ENCODE measurements at regions not wholly inside any gene's neighbourhood (a gene's known extent, or its start where the extent isn't known, plus 50 kb on each side); places are given as distances from the start of the nearest gene placed in this dataset.

GRCh38 chr7:119842337-119842736, 430.6 kb upstream of the KCND2 start:
- Histone ChIP-seq H4K20me1 (ENCODE audit: insufficient read depth) (no peaks in the 10 kb centered on the region), H3K4me3 (ENCODE audit: low read length) (no peak overlapping the region), H3K9ac (ENCODE audit: low read length) (no peak overlapping the region), H3K36me3 (ENCODE audit: insufficient read depth, low read length) (no peaks in the 10 kb centered on the region), H2AFZ (ENCODE audit: low read depth, low read length) (no peak overlapping the region), H3F3A (ENCODE audit: insufficient read depth, low read length, poor library complexity, severe bottlenecking) (no peaks in the 10 kb centered on the region), H3K79me2 (replicated peaks; ENCODE audit: insufficient read depth, low read length) (no peaks in the 10 kb centered on the region), H3K27ac (ENCODE audit: low read length) (no peak overlapping the region), H3K9me3 (ENCODE audit: low read length) (no peaks in the 10 kb centered on the region), H3K9me2 (ENCODE audit: insufficient read depth, low read length) (no peaks in the 10 kb centered on the region), H3K27me3 (ENCODE audit: insufficient read depth, low read depth, low read length) (no peaks in the 10 kb centered on the region), H3K4me2 (ENCODE audit: low read length) (no peak overlapping the region)
- TF ChIP-seq EP300 (conservative IDR thresholded peaks at IDR 0.05; ENCODE audit: poor library complexity, severe bottlenecking) (no peak), MXI1 (conservative IDR thresholded peaks at IDR 0.05; ENCODE audit: poor library complexity, severe bottlenecking) (no peak)

GRCh38 chr7:119842786-119843185, 430.2 kb upstream of the KCND2 start:
- Histone ChIP-seq H3K27me3 (ENCODE audit: insufficient read depth, low read depth, low read length) (no peaks in the 10 kb centered on the region), H3K9ac (ENCODE audit: low read length) (no peak overlapping the region), H3K9me3 (ENCODE audit: low read length) (no peaks in the 10 kb centered on the region), H2AFZ (ENCODE audit: low read depth, low read length) (no peak overlapping the region), H4K20me1 (ENCODE audit: insufficient read depth) (no peaks in the 10 kb centered on the region), H3K79me2 (replicated peaks; ENCODE audit: insufficient read depth, low read length) (no peaks in the 10 kb centered on the region), H3K4me3 (ENCODE audit: low read length) (no peak overlapping the region), H3K9me2 (ENCODE audit: insufficient read depth, low read length) (no peaks in the 10 kb centered on the region), H3F3A (ENCODE audit: insufficient read depth, low read length, poor library complexity, severe bottlenecking) (no peaks in the 10 kb centered on the region), H3K27ac (ENCODE audit: low read length) (no peak overlapping the region), H3K4me2 (ENCODE audit: low read length) (no peak overlapping the region), H3K36me3 (ENCODE audit: insufficient read depth, low read length) (no peaks in the 10 kb centered on the region)
- TF ChIP-seq TAF1 (IDR thresholded peaks at IDR 0.05; ENCODE audit: low read depth) (no peak), REST (IDR thresholded peaks at IDR 0.05; ENCODE audit: borderline replicate concordance) (no peak), POLR2AphosphoS5 (IDR thresholded peaks at IDR 0.05) (no peak)

GRCh38 chr7:119861385-119861784, 411.6 kb upstream of the KCND2 start:
- H3K36me3 ChIP-seq (ENCODE audit: insufficient read depth, low read length), result no peaks in the 10 kb centered on the region
- H3K4me3 ChIP-seq (ENCODE audit: low read length), result no peak overlapping the region
- no peak overlapping the region for H3K4me2 ChIP-seq (ENCODE audit: low read length)
- H3K9me3 ChIP-seq (ENCODE audit: low read length), result no peaks in the 10 kb centered on the region
- H3K79me2 ChIP-seq (replicated peaks; ENCODE audit: insufficient read depth, low read length), result no peaks in the 10 kb centered on the region
- no peak overlapping the region for H3K27ac ChIP-seq (ENCODE audit: low read length)
- H3F3A ChIP-seq (ENCODE audit: insufficient read depth, low read length, poor library complexity, severe bottlenecking), result no peaks in the 10 kb centered on the region
- no peaks in the 10 kb centered on the region for H3K9me2 ChIP-seq (ENCODE audit: insufficient read depth, low read length)
- H3K27me3 ChIP-seq (ENCODE audit: insufficient read depth, low read depth, low read length), result no peaks in the 10 kb centered on the region
- TF ChIP-seq REST (IDR thresholded peaks at IDR 0.05; ENCODE audit: borderline replicate concordance) (no peak), POLR2AphosphoS5 (IDR thresholded peaks at IDR 0.05) (no peak), EP300 (conservative IDR thresholded peaks at IDR 0.05; ENCODE audit: poor library complexity, severe bottlenecking) (no peak)
- no peaks in the 10 kb centered on the region for H4K20me1 ChIP-seq (ENCODE audit: insufficient read depth)
- H2AFZ ChIP-seq (ENCODE audit: low read depth, low read length), result no peak overlapping the region
- no peak overlapping the region for H3K9ac ChIP-seq (ENCODE audit: low read length)

Data from neural cell (in vitro differentiated cells).